Spleen (tissue), 7 donors: ENCODE measurements at regions not wholly inside any gene's neighbourhood (a gene's known extent, or its start where the extent isn't known, plus 50 kb on each side); places are given as distances from the start of the nearest gene placed in this dataset.
"Not testable (repeated sequence)": the region's sequence is repeated elsewhere in the genome, so short reads cannot be mapped to it uniquely, and the experiment has no call there.

Experiments
- POLR2AphosphoS5 ChIP-seq, 3 donors: sonication (generic); formaldehyde crosslinking; IDR thresholded peaks; one replicate each; pipeline ENCODE4 v1.5.1; 2017; ENCODE audit warnings: antibody characterized with exemption in 3 of 3
- TF ChIP-seq, protein P1 (sequence below), 11 experiments: fragments of 200-600 bp in 7 of 11; fragments of 450-650 bp in 4 of 11; sonication (generic) in 4 of 11; IDR thresholded peaks in 8 of 11; conservative IDR thresholded peaks in 3 of 11; 1 replicate in 7 of 11; 2 replicates in 4 of 11; pipeline versions ENCODE4 v1.4.0 to v1.8.0; 2016 to 2021; ENCODE audit warnings: antibody characterized with exemption in 11 of 11, inconsistent platforms in 4 of 11, mild to moderate bottlenecking in 1 of 11
- donor health status: DM: no; HTN: no; CAD: no; lungs with moderate emphysema.
- donor health status: DM: no; HTN: no; CAD: no.
- donor health status: DM: no; HTN: no; CAD: no.

DNA sequence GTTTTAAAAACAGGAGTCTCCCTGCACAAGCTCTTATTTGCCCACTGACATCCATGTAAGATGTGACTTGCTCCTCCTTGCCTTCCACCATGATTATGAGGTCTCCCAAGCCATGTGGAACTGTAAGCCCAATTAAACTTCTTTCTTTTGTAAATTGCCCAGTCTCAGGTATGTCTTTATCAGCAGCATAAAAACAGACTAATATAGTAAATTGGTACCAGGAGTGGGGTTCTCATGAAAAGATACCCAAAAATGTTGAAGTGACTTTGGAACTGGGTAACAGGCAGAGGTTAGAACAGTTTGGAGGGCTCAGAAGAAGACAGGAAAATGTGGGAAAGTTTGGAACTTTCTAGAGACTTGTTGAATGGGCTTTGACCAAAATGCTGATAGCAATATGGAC lies 995.9 kb upstream of the USP15 start:
- TF ChIP-seq, protein P1, sequence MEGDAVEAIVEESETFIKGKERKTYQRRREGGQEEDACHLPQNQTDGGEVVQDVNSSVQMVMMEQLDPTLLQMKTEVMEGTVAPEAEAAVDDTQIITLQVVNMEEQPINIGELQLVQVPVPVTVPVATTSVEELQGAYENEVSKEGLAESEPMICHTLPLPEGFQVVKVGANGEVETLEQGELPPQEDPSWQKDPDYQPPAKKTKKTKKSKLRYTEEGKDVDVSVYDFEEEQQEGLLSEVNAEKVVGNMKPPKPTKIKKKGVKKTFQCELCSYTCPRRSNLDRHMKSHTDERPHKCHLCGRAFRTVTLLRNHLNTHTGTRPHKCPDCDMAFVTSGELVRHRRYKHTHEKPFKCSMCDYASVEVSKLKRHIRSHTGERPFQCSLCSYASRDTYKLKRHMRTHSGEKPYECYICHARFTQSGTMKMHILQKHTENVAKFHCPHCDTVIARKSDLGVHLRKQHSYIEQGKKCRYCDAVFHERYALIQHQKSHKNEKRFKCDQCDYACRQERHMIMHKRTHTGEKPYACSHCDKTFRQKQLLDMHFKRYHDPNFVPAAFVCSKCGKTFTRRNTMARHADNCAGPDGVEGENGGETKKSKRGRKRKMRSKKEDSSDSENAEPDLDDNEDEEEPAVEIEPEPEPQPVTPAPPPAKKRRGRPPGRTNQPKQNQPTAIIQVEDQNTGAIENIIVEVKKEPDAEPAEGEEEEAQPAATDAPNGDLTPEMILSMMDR (IDR thresholded peaks at IDR 0.05 in 8 of 11, conservative IDR thresholded peaks at IDR 0.05 in 3 of 11) = not testable (repeated sequence)
- not testable (repeated sequence) for TF ChIP-seq POLR2AphosphoS5 (IDR thresholded peaks at IDR 0.05)
